Large intestine (tissue), 3 donors: ENCODE measurements at regions not wholly inside any gene's neighbourhood (a gene's known extent, or its start where the extent isn't known, plus 50 kb on each side); places are given as distances from the start of the nearest gene placed in this dataset.
"Not testable (repeated sequence)": the region's sequence is repeated elsewhere in the genome, so short reads cannot be mapped to it uniquely, and the experiment has no call there.

Experiments
- DNase-seq, 2 donors: peaks; one replicate each; pipeline versions ENCODE4 v3.0.0 to v3.0.0-alpha.2; 2013
- H3K27ac ChIP-seq: one replicate; pipeline ENCODE4 v1.5.1; 2013; ENCODE audit warnings: low read length
- H3K27me3 ChIP-seq: 2 replicates; pipeline ENCODE4 v1.6.1; 2013; ENCODE audit warnings: low read length; ENCODE audit not compliant: control insufficient read depth, insufficient read depth
- H3K36me3 ChIP-seq: 2 replicates; pipeline ENCODE4 v1.6.1; 2013; ENCODE audit warnings: low read length; ENCODE audit not compliant: control insufficient read depth, insufficient read depth
- H3K4me1 ChIP-seq: one replicate; pipeline ENCODE4 v1.6.1; 2013; ENCODE audit warnings: low read length; ENCODE audit not compliant: control insufficient read depth, insufficient read depth
- H3K4me3 ChIP-seq: one replicate; pipeline ENCODE4 v1.5.1; 2013; ENCODE audit warnings: low read length
- H3K9me3 ChIP-seq: one replicate; pipeline ENCODE4 v1.6.1; 2013; ENCODE audit warnings: mild to moderate bottlenecking, low read depth, low read length, moderate library complexity; ENCODE audit not compliant: control insufficient read depth
- WGBS: methylation state at CpG from one replicate; pipeline ENCODE4 v1.1.5; 2013; ENCODE audit warnings: low lambda C conversion rate; ENCODE audit not compliant: insufficient coverage; 5-methylcytosine and 5-hydroxymethylcytosine counted together

GRCh38 chr10:109765838-109766237, 157.5 kb downstream of the XPNPEP1 start:
- no peak overlapping the region for H3K4me3 ChIP-seq
- no peaks in the 10 kb centered on the region for H3K27me3 ChIP-seq
- no peaks in the 10 kb centered on the region for H3K4me1 ChIP-seq
- no peak for DNase-seq
- no peak overlapping the region for H3K27ac ChIP-seq
- H3K36me3 ChIP-seq = no peaks in the 10 kb centered on the region
- H3K9me3 ChIP-seq = no peaks in the 10 kb centered on the region
- no CpG with 5 or more reads among the region's 2 CpGs for WGBS

- no peaks in the 10 kb centered on the region for H3K9me3 ChIP-seq
- DNase-seq = no peak
- H3K4me1 ChIP-seq = no peaks in the 10 kb centered on the region
- no peaks in the 10 kb centered on the region for H3K27me3 ChIP-seq
- H3K36me3 ChIP-seq = no peaks in the 10 kb centered on the region
- H3K4me3 ChIP-seq = no peak overlapping the region
- H3K27ac ChIP-seq = no peak overlapping the region
Measured at GRCh38 chr10:109762555-109762954, 160.8 kb downstream of the XPNPEP1 start.

GRCh38 chr10:109757670-109758069, 165.6 kb downstream of the XPNPEP1 start:
- H3K4me1 ChIP-seq, DNase-seq, H3K4me3 ChIP-seq, H3K27me3 ChIP-seq, H3K36me3 ChIP-seq, H3K27ac ChIP-seq, H3K9me3 ChIP-seq: not testable (repeated sequence)
- 100% methylated on average over 1 of the region's 6 CpGs for WGBS

- no CpG with 5 or more reads among the region's 1 CpG for WGBS
- Histone ChIP-seq H3K27me3 (no peaks in the 10 kb centered on the region), H3K9me3 (no peaks in the 10 kb centered on the region)
Measured at GRCh38 chr10:109746861-109747260, 176.4 kb downstream of the XPNPEP1 start.

GRCh38 chr10:109744020-109744419, 179.3 kb downstream of the XPNPEP1 start:
- no peaks in the 10 kb centered on the region for H3K27me3 ChIP-seq
- no peak for DNase-seq
- H3K4me3 ChIP-seq = no peak overlapping the region
- H3K27ac ChIP-seq = no peak overlapping the region
- no peaks in the 10 kb centered on the region for H3K36me3 ChIP-seq
- H3K9me3 ChIP-seq = no peaks in the 10 kb centered on the region
- H3K4me1 ChIP-seq = peaks cover 8% of the 10 kb centered on the region

More at GRCh38 chr10:109746861-109747260, 176.4 kb downstream of the XPNPEP1 start:
- no peak for DNase-seq
- H3K4me3 ChIP-seq = no peak overlapping the region
- H3K36me3 ChIP-seq = no peaks in the 10 kb centered on the region
- no peaks in the 10 kb centered on the region for H3K4me1 ChIP-seq
- no peak overlapping the region for H3K27ac ChIP-seq

GRCh38 chr10:109743574-109743973, 179.7 kb downstream of the XPNPEP1 start:
- H3K4me1 ChIP-seq = peaks cover 8% of the 10 kb centered on the region
- no peaks in the 10 kb centered on the region for H3K9me3 ChIP-seq
- no peak overlapping the region for H3K27ac ChIP-seq
- no peaks in the 10 kb centered on the region for H3K36me3 ChIP-seq
- no peaks in the 10 kb centered on the region for H3K27me3 ChIP-seq
- no CpG with 5 or more reads among the region's 2 CpGs for WGBS
- no peak for DNase-seq
- H3K4me3 ChIP-seq = no peak overlapping the region

GRCh38 chr10:109743146-109743545, 180.2 kb downstream of the XPNPEP1 start:
- Histone ChIP-seq H3K27me3 (no peaks in the 10 kb centered on the region), H3K4me1 (peaks cover 8% of the 10 kb centered on the region), H3K9me3 (no peaks in the 10 kb centered on the region), H3K36me3 (no peaks in the 10 kb centered on the region), H3K27ac (no peak overlapping the region), H3K4me3 (no peak overlapping the region)
- DNase-seq = no peak
- WGBS = 65% methylated on average over 4 of the region's 5 CpGs

- no peak for DNase-seq
- H3K4me1 ChIP-seq = peaks cover 8% of the 10 kb centered on the region
- H3K9me3 ChIP-seq = no peaks in the 10 kb centered on the region
- no peaks in the 10 kb centered on the region for H3K36me3 ChIP-seq
- no peak overlapping the region for H3K27ac ChIP-seq
- no peaks in the 10 kb centered on the region for H3K27me3 ChIP-seq
- WGBS = no CpG with 5 or more reads among the region's 2 CpGs
- H3K4me3 ChIP-seq = no peak overlapping the region
Measured at GRCh38 chr10:109741712-109742111, 181.6 kb downstream of the XPNPEP1 start.

GRCh38 chr10:109740436-109740835, 182.9 kb downstream of the XPNPEP1 start:
- WGBS = 57% methylated on average over 2 of the region's 3 CpGs
- Histone ChIP-seq H3K9me3 (no peaks in the 10 kb centered on the region), H3K27me3 (no peaks in the 10 kb centered on the region), H3K4me3 (no peak overlapping the region), H3K36me3 (no peaks in the 10 kb centered on the region), H3K4me1 (peaks cover 8% of the 10 kb centered on the region), H3K27ac (no peak overlapping the region)
- DNase-seq = peak; percentile 67 to 77

- H3K9me3 ChIP-seq = no peaks in the 10 kb centered on the region
- no peaks in the 10 kb centered on the region for H3K27me3 ChIP-seq
- H3K4me3 ChIP-seq = no peak overlapping the region
- peaks cover 8% of the 10 kb centered on the region for H3K4me1 ChIP-seq
- no peaks in the 10 kb centered on the region for H3K36me3 ChIP-seq
- no peak for DNase-seq
- WGBS = no CpG with 5 or more reads among the region's 5 CpGs
- H3K27ac ChIP-seq = no peak overlapping the region
Measured at GRCh38 chr10:109737626-109738025, 185.7 kb downstream of the XPNPEP1 start.

GRCh38 chr10:109737009-109737408, 186.3 kb downstream of the XPNPEP1 start:
- Histone ChIP-seq H3K9me3 (no peaks in the 10 kb centered on the region), H3K36me3 (no peaks in the 10 kb centered on the region), H3K4me1 (peaks cover 8% of the 10 kb centered on the region), H3K27me3 (no peaks in the 10 kb centered on the region), H3K4me3 (no peak overlapping the region), H3K27ac (no peak overlapping the region)
- WGBS = 50% methylated on average over 3 of the region's 4 CpGs
- DNase-seq = no peak
